ENCODE measurements at regions not wholly inside any gene's neighbourhood (a gene's known extent, or its start where the extent isn't known, plus 50 kb on each side); places are given as distances from the start of the nearest gene placed in this dataset.

- no peaks in the 10 kb centered on the region for H3K36me3 ChIP-seq (ENCODE audit: control insufficient read depth in 2 of 2, extremely low read depth in 1 of 2, insufficient read depth in 2 of 2, low read length in 2 of 2)
- no peaks in the 10 kb centered on the region for H3K79me2 ChIP-seq (ENCODE audit: control insufficient read depth, insufficient read depth, low read length)
- no peak for TF ChIP-seq CTCF (optimal IDR thresholded peaks at IDR 0.05 in 1 of 3, IDR thresholded peaks at IDR 0.05 in 1 of 3, conservative IDR thresholded peaks at IDR 0.05 in 1 of 3; ENCODE audit: extremely low read depth in 1 of 3, insufficient read depth in 2 of 3, low read length in 3 of 3)
- TF ChIP-seq EZH2 (IDR thresholded peaks at IDR 0.05; ENCODE audit: low read length) = no peak
- no peaks in the 10 kb centered on the region for H3K9me1 ChIP-seq (ENCODE audit: control insufficient read depth, extremely low read depth, insufficient read depth, low read length)
- no peaks in the 10 kb centered on the region for H4K20me1 ChIP-seq (ENCODE audit: control insufficient read depth, extremely low read depth, insufficient read depth, low read length)
- H3K9me3 ChIP-seq (ENCODE audit: control insufficient read depth, low read depth, low read length) = no peaks in the 10 kb centered on the region
- no peak overlapping the region for H3K27ac ChIP-seq (ENCODE audit: control insufficient read depth, insufficient read depth, low read length)
- H2AFZ ChIP-seq (ENCODE audit: control insufficient read depth, low read length) = no peak overlapping the region
- dilution Hi-C loops (cut with MboI; ENCODE audit: extremely low pct_ligation_motif_present, low sequenced_read_pairs) = no loop called here
- H3K4me2 ChIP-seq (ENCODE audit: control insufficient read depth, extremely low read depth, insufficient read depth, low read depth, low read length) = no peak overlapping the region
- H3K4me1 ChIP-seq (ENCODE audit: control insufficient read depth, extremely low read depth, insufficient read depth, low read length) = peaks cover 2% of the 10 kb centered on the region
- no peak for FAIRE-seq
- no peak overlapping the region for H3K4me3 ChIP-seq (ENCODE audit: control insufficient read depth in 2 of 3, extremely low read depth in 1 of 3, insufficient read depth in 2 of 3, low read depth in 1 of 3, low read length in 3 of 3)
- DNase-seq (ENCODE audit: low read depth, low spot score) = no peak
- no peaks in the 10 kb centered on the region for H3K27me3 ChIP-seq (ENCODE audit: control insufficient read depth, extremely low read depth, insufficient read depth, low read length)
- no peak overlapping the region for H3K9ac ChIP-seq (ENCODE audit: control insufficient read depth, extremely low read depth, insufficient read depth, low read length)
These were observed 113.6 kb downstream of the SPRY1 start for GRCh38 chr4:123510221-123510620.

- no peaks in the 10 kb centered on the region for H3K36me3 ChIP-seq (ENCODE audit: control insufficient read depth in 2 of 2, extremely low read depth in 1 of 2, insufficient read depth in 2 of 2, low read length in 2 of 2)
- H4K20me1 ChIP-seq (ENCODE audit: control insufficient read depth, extremely low read depth, insufficient read depth, low read length) = no peaks in the 10 kb centered on the region
- dilution Hi-C loops (cut with MboI; ENCODE audit: extremely low pct_ligation_motif_present, low sequenced_read_pairs) = no loop called here
- no peak overlapping the region for H3K4me3 ChIP-seq (ENCODE audit: control insufficient read depth in 2 of 3, extremely low read depth in 1 of 3, insufficient read depth in 2 of 3, low read depth in 1 of 3, low read length in 3 of 3)
- H3K9ac ChIP-seq (ENCODE audit: control insufficient read depth, extremely low read depth, insufficient read depth, low read length) = no peak overlapping the region
- no peaks in the 10 kb centered on the region for H3K9me1 ChIP-seq (ENCODE audit: control insufficient read depth, extremely low read depth, insufficient read depth, low read length)
- H3K27ac ChIP-seq (ENCODE audit: control insufficient read depth, insufficient read depth, low read length) = no peak overlapping the region
- H2AFZ ChIP-seq (ENCODE audit: control insufficient read depth, low read length) = no peak overlapping the region
- no peak for FAIRE-seq
- DNase-seq (ENCODE audit: low read depth, low spot score) = no peak
- H3K79me2 ChIP-seq (ENCODE audit: control insufficient read depth, insufficient read depth, low read length) = no peaks in the 10 kb centered on the region
- no peaks in the 10 kb centered on the region for H3K4me1 ChIP-seq (ENCODE audit: control insufficient read depth, extremely low read depth, insufficient read depth, low read length)
- H3K27me3 ChIP-seq (ENCODE audit: control insufficient read depth, extremely low read depth, insufficient read depth, low read length) = no peaks in the 10 kb centered on the region
- H3K4me2 ChIP-seq (ENCODE audit: control insufficient read depth, extremely low read depth, insufficient read depth, low read depth, low read length) = no peak overlapping the region
- TF ChIP-seq EZH2 (IDR thresholded peaks at IDR 0.05; ENCODE audit: low read length) = no peak
- no peak for TF ChIP-seq CTCF (optimal IDR thresholded peaks at IDR 0.05 in 1 of 3, IDR thresholded peaks at IDR 0.05 in 1 of 3, conservative IDR thresholded peaks at IDR 0.05 in 1 of 3; ENCODE audit: extremely low read depth in 1 of 3, insufficient read depth in 2 of 3, low read length in 3 of 3)
- no peaks in the 10 kb centered on the region for H3K9me3 ChIP-seq (ENCODE audit: control insufficient read depth, low read depth, low read length)
These were observed 114.1 kb downstream of the SPRY1 start for GRCh38 chr4:123510659-123511058.
